Keratinocyte (primary cell): ENCODE measurements at regions not wholly inside any gene's neighbourhood (a gene's known extent, or its start where the extent isn't known, plus 50 kb on each side); places are given as distances from the start of the nearest gene placed in this dataset.

Experiments used
- DNase-seq: peaks from one replicate; pipeline ENCODE4 v3.0.0-alpha.2; 2011; ENCODE audit warnings: low read depth, missing footprints, low spot score
- FAIRE-seq: peaks from 2 replicates; lab custom pipeline; 2011; peaks lifted over from hg19 to GRCh38; lab: Jason Lieb, UNC
- H2AFZ ChIP-seq: 2 replicates; pipeline ENCODE4 v1.6.0; 2012; ENCODE audit warnings: low read length, control low read depth, inconsistent platforms; ENCODE audit not compliant: control insufficient read depth
- H3K27ac ChIP-seq: 2 replicates; pipeline ENCODE4 v1.5.1; 2011; ENCODE audit warnings: low read length; ENCODE audit not compliant: control insufficient read depth, insufficient read depth
- H3K27me3 ChIP-seq: 3 replicates; pipeline ENCODE4 v1.6.0; 2011; ENCODE audit warnings: low read length; ENCODE audit not compliant: control insufficient read depth, insufficient read depth; ENCODE audit errors: extremely low read depth
- H3K36me3 ChIP-seq, 2 experiments: 2 replicates in 1 of 2; 3 replicates in 1 of 2; pipeline ENCODE4 v1.5.1; 2011; ENCODE audit warnings: low read length in 2 of 2, mild to moderate bottlenecking in 1 of 2; ENCODE audit not compliant: control insufficient read depth in 2 of 2, insufficient read depth in 2 of 2; ENCODE audit errors: extremely low read depth in 1 of 2
- H3K4me1 ChIP-seq: 3 replicates; pipeline ENCODE4 v1.5.1; 2011; ENCODE audit warnings: low read length; ENCODE audit not compliant: control insufficient read depth, insufficient read depth; ENCODE audit errors: extremely low read depth
- H3K4me2 ChIP-seq: 3 replicates; pipeline ENCODE4 v1.6.0; 2011; ENCODE audit warnings: low read depth, low read length; ENCODE audit not compliant: control insufficient read depth, insufficient read depth; ENCODE audit errors: extremely low read depth
- H3K4me3 ChIP-seq, 3 experiments: fragments of 200-600 bp in 1 of 3; sonication (generic) in 1 of 3; 2 replicates in 2 of 3; 3 replicates in 1 of 3; pipeline ENCODE4 v1.5.1; 2011 to 2016; ENCODE audit warnings: low read length in 3 of 3, mild to moderate bottlenecking in 3 of 3, control low read depth in 2 of 3, inconsistent platforms in 1 of 3, low read depth in 1 of 3, mixed read lengths in 1 of 3, mixed run types in 1 of 3, moderate library complexity in 1 of 3; ENCODE audit not compliant: control insufficient read depth in 2 of 3, insufficient read depth in 2 of 3; ENCODE audit errors: extremely low read depth in 1 of 3
- H3K79me2 ChIP-seq: 2 replicates; pipeline ENCODE4 v1.6.0; 2012; ENCODE audit warnings: low read length; ENCODE audit not compliant: control insufficient read depth, insufficient read depth
- H3K9ac ChIP-seq: 3 replicates; pipeline ENCODE4 v1.6.0; 2011; ENCODE audit warnings: low read length; ENCODE audit not compliant: control insufficient read depth, insufficient read depth; ENCODE audit errors: extremely low read depth
- H3K9me1 ChIP-seq: 3 replicates; pipeline ENCODE4 v1.6.0; 2011; ENCODE audit warnings: low read length; ENCODE audit not compliant: control insufficient read depth, insufficient read depth; ENCODE audit errors: extremely low read depth
- H3K9me3 ChIP-seq: 2 replicates; pipeline ENCODE4 v1.5.1; 2012; ENCODE audit warnings: low read depth, low read length; ENCODE audit not compliant: control insufficient read depth
- H4K20me1 ChIP-seq: 3 replicates; pipeline ENCODE4 v1.6.0; 2011; ENCODE audit warnings: low read length; ENCODE audit not compliant: control insufficient read depth, insufficient read depth; ENCODE audit errors: extremely low read depth
- EZH2 ChIP-seq: IDR thresholded peaks from one replicate; pipeline ENCODE4 v1.6.1; 2012; ENCODE audit warnings: inconsistent platforms, mild to moderate bottlenecking, low read length, moderate library complexity
- dilution Hi-C: fragments of 300-500 bp; cut with MboI; formaldehyde crosslinking; loops from one replicate; pipeline ENCODE4 v1.7.0; 2020; ENCODE audit warnings: low sequenced_read_pairs; ENCODE audit not compliant: extremely low pct_ligation_motif_present
- small RNA-seq, 3 experiments: library from RNA; depleted of rRNA; stranded (forward); fragments of <200 nt; gene quantifications; one replicate each; pipeline ENCODE3, GENCODE V24; 2012; ENCODE audit warnings: low read depth in 3 of 3, low replicate concordance in 1 of 3; ENCODE audit not compliant: insufficient read length in 3 of 3
- TF ChIP-seq, protein P1 (sequence below), 3 experiments: IDR thresholded peaks in 1 of 3; conservative IDR thresholded peaks in 1 of 3; optimal IDR thresholded peaks in 1 of 3; 2 replicates in 2 of 3; 3 replicates in 1 of 3; pipeline versions ENCODE3 to v1.5.1; 2011; ENCODE audit warnings: low read length in 3 of 3, mild to moderate bottlenecking in 3 of 3, moderate library complexity in 2 of 3, control low read depth in 1 of 3, inconsistent platforms in 1 of 3; ENCODE audit not compliant: insufficient read depth in 2 of 3; ENCODE audit errors: extremely low read depth in 1 of 3

DNA sequence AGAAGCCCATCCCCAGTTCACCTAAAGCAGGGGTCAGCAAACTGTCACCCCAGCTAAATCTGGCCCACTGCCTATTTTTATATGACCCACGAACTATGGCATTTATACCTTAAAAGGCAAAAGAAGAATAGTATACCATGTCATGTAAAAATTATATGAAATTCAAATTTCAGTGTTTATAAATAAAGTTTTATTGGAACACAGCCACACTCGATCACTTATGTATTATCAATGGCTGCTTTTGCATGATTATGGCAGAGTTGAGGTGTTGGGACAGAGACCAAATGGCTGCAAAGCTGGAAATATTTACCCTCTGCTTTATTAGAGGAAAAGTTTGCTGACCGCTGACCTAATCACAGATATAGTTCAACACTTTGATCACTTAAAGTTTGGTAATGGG lies 59.2 kb upstream of the GATB start:
- no peak for FAIRE-seq
- H3K27me3 ChIP-seq: no peaks in the 10 kb centered on the region
- H3K9me3 ChIP-seq: no peaks in the 10 kb centered on the region
- TF ChIP-seq, protein P1, sequence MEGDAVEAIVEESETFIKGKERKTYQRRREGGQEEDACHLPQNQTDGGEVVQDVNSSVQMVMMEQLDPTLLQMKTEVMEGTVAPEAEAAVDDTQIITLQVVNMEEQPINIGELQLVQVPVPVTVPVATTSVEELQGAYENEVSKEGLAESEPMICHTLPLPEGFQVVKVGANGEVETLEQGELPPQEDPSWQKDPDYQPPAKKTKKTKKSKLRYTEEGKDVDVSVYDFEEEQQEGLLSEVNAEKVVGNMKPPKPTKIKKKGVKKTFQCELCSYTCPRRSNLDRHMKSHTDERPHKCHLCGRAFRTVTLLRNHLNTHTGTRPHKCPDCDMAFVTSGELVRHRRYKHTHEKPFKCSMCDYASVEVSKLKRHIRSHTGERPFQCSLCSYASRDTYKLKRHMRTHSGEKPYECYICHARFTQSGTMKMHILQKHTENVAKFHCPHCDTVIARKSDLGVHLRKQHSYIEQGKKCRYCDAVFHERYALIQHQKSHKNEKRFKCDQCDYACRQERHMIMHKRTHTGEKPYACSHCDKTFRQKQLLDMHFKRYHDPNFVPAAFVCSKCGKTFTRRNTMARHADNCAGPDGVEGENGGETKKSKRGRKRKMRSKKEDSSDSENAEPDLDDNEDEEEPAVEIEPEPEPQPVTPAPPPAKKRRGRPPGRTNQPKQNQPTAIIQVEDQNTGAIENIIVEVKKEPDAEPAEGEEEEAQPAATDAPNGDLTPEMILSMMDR (optimal IDR thresholded peaks at IDR 0.05 in 1 of 3, IDR thresholded peaks at IDR 0.05 in 1 of 3, conservative IDR thresholded peaks at IDR 0.05 in 1 of 3; ENCODE audit: extremely low read depth in 1 of 3, insufficient read depth in 2 of 3, low read length in 3 of 3): no peak
- no peak for TF ChIP-seq EZH2
- no peaks in the 10 kb centered on the region for H3K36me3 ChIP-seq
- no peak overlapping the region for H3K4me3 ChIP-seq
- no peak overlapping the region for H2AFZ ChIP-seq
- H3K9ac ChIP-seq: no peak overlapping the region
- H4K20me1 ChIP-seq: no peaks in the 10 kb centered on the region
- no peak for DNase-seq
- H3K4me2 ChIP-seq: no peak overlapping the region
- H3K27ac ChIP-seq: no peak overlapping the region
- H3K79me2 ChIP-seq: no peaks in the 10 kb centered on the region
- H3K9me1 ChIP-seq: no peaks in the 10 kb centered on the region
- dilution Hi-C loops: no loop called here
- no peaks in the 10 kb centered on the region for H3K4me1 ChIP-seq

GRCh38 chr4:151811403-151811802 lies 50.6 kb upstream of the GATB start:
- H3K27ac ChIP-seq: no peak overlapping the region
- no peaks in the 10 kb centered on the region for H3K36me3 ChIP-seq
- dilution Hi-C loops: no loop called here
- no peaks in the 10 kb centered on the region for H3K79me2 ChIP-seq
- no peak for FAIRE-seq
- no peaks in the 10 kb centered on the region for H4K20me1 ChIP-seq
- H3K9me1 ChIP-seq: no peaks in the 10 kb centered on the region
- H3K27me3 ChIP-seq: no peaks in the 10 kb centered on the region
- no peak overlapping the region for H3K9ac ChIP-seq
- no peak overlapping the region for H3K4me3 ChIP-seq
- H2AFZ ChIP-seq: no peak overlapping the region
- TF ChIP-seq, protein P1 (optimal IDR thresholded peaks at IDR 0.05 in 1 of 3, IDR thresholded peaks at IDR 0.05 in 1 of 3, conservative IDR thresholded peaks at IDR 0.05 in 1 of 3; ENCODE audit: extremely low read depth in 1 of 3, insufficient read depth in 2 of 3, low read length in 3 of 3): no peak
- no peak for TF ChIP-seq EZH2
- no peak overlapping the region for H3K4me2 ChIP-seq
- H3K9me3 ChIP-seq: no peaks in the 10 kb centered on the region
- peaks cover 17% of the 10 kb centered on the region for H3K4me1 ChIP-seq
- DNase-seq: no peak

Small RNA genes lying in the stretch of these regions (small RNA-seq; reads per million reads assigned to genes)
- gene RN7SL446P (0 to 5.0 (median 0.50) reads per million in 3 experiments), gene RNA5SP169 (0 reads per million in 3 experiments)
